Keratinocyte (primary cell): ENCODE measurements at regions not wholly inside any gene's neighbourhood (a gene's known extent, or its start where the extent isn't known, plus 50 kb on each side); places are given as distances from the start of the nearest gene placed in this dataset.

Source experiments
- EZH2 ChIP-seq: IDR thresholded peaks from one replicate; pipeline ENCODE4 v1.6.1; 2012; ENCODE audit warnings: inconsistent platforms, mild to moderate bottlenecking, low read length, moderate library complexity
- TF ChIP-seq, protein P1 (sequence below), 3 experiments: IDR thresholded peaks in 1 of 3; conservative IDR thresholded peaks in 1 of 3; optimal IDR thresholded peaks in 1 of 3; 2 replicates in 2 of 3; 3 replicates in 1 of 3; pipeline versions ENCODE3 to v1.5.1; 2011; ENCODE audit warnings: low read length in 3 of 3, mild to moderate bottlenecking in 3 of 3, moderate library complexity in 2 of 3, control low read depth in 1 of 3, inconsistent platforms in 1 of 3; ENCODE audit not compliant: insufficient read depth in 2 of 3; ENCODE audit errors: extremely low read depth in 1 of 3

DNA sequence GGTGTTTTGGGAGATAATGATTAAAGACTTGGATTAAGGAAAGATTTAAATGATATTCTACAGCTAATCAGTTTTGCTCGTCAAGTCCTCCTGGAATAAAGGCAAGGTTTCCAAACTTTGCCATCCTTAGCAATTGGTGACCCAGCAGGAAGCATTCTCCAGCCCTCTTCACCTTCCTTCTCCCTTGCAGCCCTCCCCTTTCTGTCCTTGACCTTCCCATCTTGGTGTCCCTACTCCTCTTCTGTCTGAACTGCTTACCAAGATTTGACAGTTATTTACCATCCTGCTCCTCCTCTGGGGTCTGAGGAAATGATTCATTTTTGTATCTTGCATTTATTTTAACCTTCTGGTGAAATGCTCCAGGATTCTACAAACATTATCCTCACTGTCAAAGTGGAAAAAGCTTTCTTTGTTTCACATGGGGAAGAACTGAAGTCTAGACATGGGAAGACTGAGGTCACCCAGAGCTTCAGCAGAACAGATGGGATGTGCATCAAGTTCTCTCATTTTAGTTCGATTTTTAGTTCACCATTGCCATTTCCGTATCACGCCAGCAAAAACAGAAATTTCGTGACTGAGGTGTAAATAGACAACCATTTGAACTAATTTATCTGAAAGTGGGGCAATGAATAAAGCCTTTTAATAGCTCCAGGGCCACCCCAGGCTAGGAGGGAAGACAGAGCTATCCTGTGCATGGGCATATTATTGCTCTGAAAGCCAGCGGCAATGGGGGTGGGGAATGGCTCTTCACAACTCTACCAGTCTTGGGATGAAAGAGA, 504.4 kb upstream of the PLXNA2 start:
- TF ChIP-seq, protein P1, sequence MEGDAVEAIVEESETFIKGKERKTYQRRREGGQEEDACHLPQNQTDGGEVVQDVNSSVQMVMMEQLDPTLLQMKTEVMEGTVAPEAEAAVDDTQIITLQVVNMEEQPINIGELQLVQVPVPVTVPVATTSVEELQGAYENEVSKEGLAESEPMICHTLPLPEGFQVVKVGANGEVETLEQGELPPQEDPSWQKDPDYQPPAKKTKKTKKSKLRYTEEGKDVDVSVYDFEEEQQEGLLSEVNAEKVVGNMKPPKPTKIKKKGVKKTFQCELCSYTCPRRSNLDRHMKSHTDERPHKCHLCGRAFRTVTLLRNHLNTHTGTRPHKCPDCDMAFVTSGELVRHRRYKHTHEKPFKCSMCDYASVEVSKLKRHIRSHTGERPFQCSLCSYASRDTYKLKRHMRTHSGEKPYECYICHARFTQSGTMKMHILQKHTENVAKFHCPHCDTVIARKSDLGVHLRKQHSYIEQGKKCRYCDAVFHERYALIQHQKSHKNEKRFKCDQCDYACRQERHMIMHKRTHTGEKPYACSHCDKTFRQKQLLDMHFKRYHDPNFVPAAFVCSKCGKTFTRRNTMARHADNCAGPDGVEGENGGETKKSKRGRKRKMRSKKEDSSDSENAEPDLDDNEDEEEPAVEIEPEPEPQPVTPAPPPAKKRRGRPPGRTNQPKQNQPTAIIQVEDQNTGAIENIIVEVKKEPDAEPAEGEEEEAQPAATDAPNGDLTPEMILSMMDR (optimal IDR thresholded peaks at IDR 0.05 in 1 of 3, IDR thresholded peaks at IDR 0.05 in 1 of 3, conservative IDR thresholded peaks at IDR 0.05 in 1 of 3; ENCODE audit: extremely low read depth in 1 of 3, insufficient read depth in 2 of 3, low read length in 3 of 3) = no peak
- no peak for TF ChIP-seq EZH2
